Esophagus squamous epithelium (tissue), 5 donors: ENCODE measurements at regions not wholly inside any gene's neighbourhood (a gene's known extent, or its start where the extent isn't known, plus 50 kb on each side); places are given as distances from the start of the nearest gene placed in this dataset.
"Not testable (repeated sequence)": the region's sequence is repeated elsewhere in the genome, so short reads cannot be mapped to it uniquely, and the experiment has no call there.

ENCODE experiments used
- DNase-seq: peaks from one replicate; lab custom pipeline; 2025; lab: John Stamatoyannopoulos, UW
- H3K27ac ChIP-seq, 4 donors: fragments of 200-600 bp; sonication (generic); one replicate each; pipeline ENCODE4 v1.5.1; 2016 to 2019; ENCODE audit warnings: mild to moderate bottlenecking in 1 of 4
- H3K27me3 ChIP-seq, 4 donors: fragments of 200-600 bp; sonication (generic); 1 replicate in 3 of 4; 2 replicates in 1 of 4; pipeline versions ENCODE4 v1.5.1 to v1.6.0; 2017 to 2021; ENCODE audit warnings: antibody characterized with exemption in 1 of 4
- H3K36me3 ChIP-seq, 3 donors: fragments of 200-600 bp; sonication (generic); one replicate each; pipeline ENCODE4 v1.5.1; 2016 to 2019
- H3K4me1 ChIP-seq, 3 donors: fragments of 200-600 bp; sonication (generic); one replicate each; pipeline ENCODE4 v1.5.1; 2017 to 2019
- H3K4me3 ChIP-seq, 4 donors: fragments of 200-600 bp; sonication (generic); 1 replicate in 3 of 4; 2 replicates in 1 of 4; pipeline ENCODE4 v1.5.1; 2016 to 2019; ENCODE audit warnings: mild to moderate bottlenecking in 2 of 4, moderate library complexity in 1 of 4
- H3K9me3 ChIP-seq, 3 donors: fragments of 200-600 bp; sonication (generic); one replicate each; pipeline ENCODE4 v1.5.1; 2016 to 2019
- POLR2A ChIP-seq, 4 donors: fragments of 450-650 bp; IDR thresholded peaks; one replicate each; pipeline ENCODE4 v1.6.1; 2017; ENCODE audit warnings: antibody characterized with exemption in 4 of 4, mild to moderate bottlenecking in 4 of 4, moderate library complexity in 3 of 4
- WGBS, 2 donors: methylation state at CpG; one replicate each; pipeline ENCODE4 v1.1.5; 2018; 5-methylcytosine and 5-hydroxymethylcytosine counted together
- intact Hi-C: fragments of 100-400 bp; cut with DNase I; formaldehyde crosslinking; loops from one replicate; pipeline ENCODE4 v1.15.0; 2022
- TF ChIP-seq, protein P1 (sequence below), 6 experiments: fragments of 450-650 bp in 4 of 6; fragments of 200-600 bp in 2 of 6; sonication (generic) in 2 of 6; IDR thresholded peaks; one replicate each; pipeline ENCODE4 v1.5.1; 2016 to 2019; ENCODE audit warnings: antibody characterized with exemption in 6 of 6, mild to moderate bottlenecking in 4 of 6, moderate library complexity in 4 of 6
- donor health status: DM: yes; HTN: yes; CAD: no.

DNA sequence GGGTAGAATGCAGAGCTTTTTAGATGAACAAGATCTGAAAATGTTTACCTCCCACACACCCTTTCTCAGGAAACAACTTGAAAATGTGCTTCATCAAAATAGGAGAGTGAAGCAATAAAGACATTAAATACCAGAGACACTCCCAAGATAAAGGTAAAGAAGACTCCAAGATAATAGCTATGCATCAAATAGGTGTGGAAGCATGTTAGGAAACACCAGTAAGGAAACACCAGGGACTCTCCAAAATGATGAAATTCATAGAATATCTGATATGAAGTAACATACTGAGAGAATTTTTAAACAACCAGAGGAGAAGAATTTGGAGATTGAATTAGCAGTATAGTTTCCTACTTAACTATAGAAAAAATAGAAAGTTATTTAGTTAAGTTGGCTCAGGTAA, 57.0 kb downstream of the OR10A6 start:
- Histone ChIP-seq H3K27ac (no peak overlapping the region), H3K27me3 (no peaks in the 10 kb centered on the region), H3K4me3 (no peak overlapping the region), H3K36me3 (no peaks in the 10 kb centered on the region), H3K4me1 (no peaks in the 10 kb centered on the region), H3K9me3 (no peaks in the 10 kb centered on the region)
- intact Hi-C loops = no loop called here
- no peak for DNase-seq
- TF ChIP-seq, protein P1, sequence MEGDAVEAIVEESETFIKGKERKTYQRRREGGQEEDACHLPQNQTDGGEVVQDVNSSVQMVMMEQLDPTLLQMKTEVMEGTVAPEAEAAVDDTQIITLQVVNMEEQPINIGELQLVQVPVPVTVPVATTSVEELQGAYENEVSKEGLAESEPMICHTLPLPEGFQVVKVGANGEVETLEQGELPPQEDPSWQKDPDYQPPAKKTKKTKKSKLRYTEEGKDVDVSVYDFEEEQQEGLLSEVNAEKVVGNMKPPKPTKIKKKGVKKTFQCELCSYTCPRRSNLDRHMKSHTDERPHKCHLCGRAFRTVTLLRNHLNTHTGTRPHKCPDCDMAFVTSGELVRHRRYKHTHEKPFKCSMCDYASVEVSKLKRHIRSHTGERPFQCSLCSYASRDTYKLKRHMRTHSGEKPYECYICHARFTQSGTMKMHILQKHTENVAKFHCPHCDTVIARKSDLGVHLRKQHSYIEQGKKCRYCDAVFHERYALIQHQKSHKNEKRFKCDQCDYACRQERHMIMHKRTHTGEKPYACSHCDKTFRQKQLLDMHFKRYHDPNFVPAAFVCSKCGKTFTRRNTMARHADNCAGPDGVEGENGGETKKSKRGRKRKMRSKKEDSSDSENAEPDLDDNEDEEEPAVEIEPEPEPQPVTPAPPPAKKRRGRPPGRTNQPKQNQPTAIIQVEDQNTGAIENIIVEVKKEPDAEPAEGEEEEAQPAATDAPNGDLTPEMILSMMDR (IDR thresholded peaks at IDR 0.05) = no peak
- TF ChIP-seq POLR2A (IDR thresholded peaks at IDR 0.05) = no peak

DNA sequence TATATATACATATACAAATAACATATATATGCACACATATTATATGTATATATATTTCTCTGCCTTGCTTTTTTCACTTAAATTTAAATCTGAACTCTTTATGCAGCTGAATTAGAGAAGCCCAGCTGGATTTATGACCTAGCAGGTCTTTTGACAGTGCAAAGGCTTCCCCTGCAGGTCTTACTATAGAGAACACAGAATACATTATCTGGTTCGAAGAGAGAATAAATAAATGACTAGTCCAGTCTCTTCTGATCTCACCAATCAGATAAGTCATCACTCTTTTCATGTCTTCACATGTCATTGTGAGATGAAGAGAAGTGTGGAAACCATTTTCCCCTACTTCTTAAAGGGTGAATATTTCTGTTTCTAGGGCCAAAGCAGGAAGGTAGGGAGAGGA, 58.2 kb downstream of the OR10A6 start:
- Histone ChIP-seq H3K27me3 (no peaks in the 10 kb centered on the region), H3K4me1 (no peaks in the 10 kb centered on the region), H3K36me3 (no peaks in the 10 kb centered on the region), H3K27ac (no peak overlapping the region), H3K4me3 (no peak overlapping the region), H3K9me3 (no peaks in the 10 kb centered on the region)
- no peak for DNase-seq
- TF ChIP-seq, protein P1 (IDR thresholded peaks at IDR 0.05) = no peak
- no peak for TF ChIP-seq POLR2A (IDR thresholded peaks at IDR 0.05)
- WGBS, 2 donors = 0 to 12% methylated on average over 1 of the region's 1 CpG
- intact Hi-C loops = no loop called here

- no peak for DNase-seq
Measured at GRCh38 chr11:7871056-7871455, 60.0 kb downstream of the OR10A6 start.

GRCh38 chr11:7869467-7869866, 61.6 kb downstream of the OR10A6 start:
- intact Hi-C loops = no loop called here
- Histone ChIP-seq H3K4me3 (no peak overlapping the region), H3K27ac (no peak overlapping the region), H3K4me1 (no peaks in the 10 kb centered on the region), H3K27me3 (no peaks in the 10 kb centered on the region), H3K36me3 (no peaks in the 10 kb centered on the region), H3K9me3 (no peaks in the 10 kb centered on the region)
- DNase-seq = no peak
- WGBS, 2 donors = 83 to 88% methylated on average over 1 of the region's 1 CpG
- TF ChIP-seq, protein P1 (IDR thresholded peaks at IDR 0.05) = no peak
- no peak for TF ChIP-seq POLR2A (IDR thresholded peaks at IDR 0.05)

More at GRCh38 chr11:7871056-7871455, 60.0 kb downstream of the OR10A6 start:
- intact Hi-C loops = no loop called here
- no peaks in the 10 kb centered on the region for H3K9me3 ChIP-seq
- no peak overlapping the region for H3K27ac ChIP-seq
- TF ChIP-seq POLR2A (IDR thresholded peaks at IDR 0.05) = no peak
- TF ChIP-seq, protein P1 (IDR thresholded peaks at IDR 0.05) = no peak
- no peaks in the 10 kb centered on the region for H3K4me1 ChIP-seq
- H3K36me3 ChIP-seq = no peaks in the 10 kb centered on the region
- no peaks in the 10 kb centered on the region for H3K27me3 ChIP-seq
- no peak overlapping the region for H3K4me3 ChIP-seq

- H3K4me3 ChIP-seq, H3K9me3 ChIP-seq, H3K36me3 ChIP-seq, intact Hi-C loops, DNase-seq, H3K27me3 ChIP-seq, H3K27ac ChIP-seq: not testable (repeated sequence)
- 66 to 81% methylated on average over 7 to 9 of the region's 14 CpGs for WGBS, 2 donors
- peaks cover 0 to 14% (median 0%) of the 10 kb centered on the region in 3 donors for H3K4me1 ChIP-seq
Measured at GRCh38 chr11:7861292-7861691, 64.5 kb upstream of the OR5P2 start.

- intact Hi-C loops = not testable (repeated sequence)
Measured at GRCh38 chr11:7860844-7861243, 64.1 kb upstream of the OR5P2 start.

More at GRCh38 chr11:7860844-7861243, 64.1 kb upstream of the OR5P2 start:
- not testable (repeated sequence) for H3K4me3 ChIP-seq, H3K27ac ChIP-seq, H3K27me3 ChIP-seq, H3K9me3 ChIP-seq, H3K36me3 ChIP-seq, DNase-seq
- peaks cover 0 to 14% (median 0%) of the 10 kb centered on the region in 3 donors for H3K4me1 ChIP-seq
- 93 to 94% methylated on average over 14 of the region's 14 CpGs for WGBS, 2 donors
